ENCODE measurements at regions not wholly inside any gene's neighbourhood (a gene's known extent, or its start where the extent isn't known, plus 50 kb on each side); places are given as distances from the start of the nearest gene placed in this dataset.
"Not testable (repeated sequence)": the region's sequence is repeated elsewhere in the genome, so short reads cannot be mapped to it uniquely, and the experiment has no call there.

DNA sequence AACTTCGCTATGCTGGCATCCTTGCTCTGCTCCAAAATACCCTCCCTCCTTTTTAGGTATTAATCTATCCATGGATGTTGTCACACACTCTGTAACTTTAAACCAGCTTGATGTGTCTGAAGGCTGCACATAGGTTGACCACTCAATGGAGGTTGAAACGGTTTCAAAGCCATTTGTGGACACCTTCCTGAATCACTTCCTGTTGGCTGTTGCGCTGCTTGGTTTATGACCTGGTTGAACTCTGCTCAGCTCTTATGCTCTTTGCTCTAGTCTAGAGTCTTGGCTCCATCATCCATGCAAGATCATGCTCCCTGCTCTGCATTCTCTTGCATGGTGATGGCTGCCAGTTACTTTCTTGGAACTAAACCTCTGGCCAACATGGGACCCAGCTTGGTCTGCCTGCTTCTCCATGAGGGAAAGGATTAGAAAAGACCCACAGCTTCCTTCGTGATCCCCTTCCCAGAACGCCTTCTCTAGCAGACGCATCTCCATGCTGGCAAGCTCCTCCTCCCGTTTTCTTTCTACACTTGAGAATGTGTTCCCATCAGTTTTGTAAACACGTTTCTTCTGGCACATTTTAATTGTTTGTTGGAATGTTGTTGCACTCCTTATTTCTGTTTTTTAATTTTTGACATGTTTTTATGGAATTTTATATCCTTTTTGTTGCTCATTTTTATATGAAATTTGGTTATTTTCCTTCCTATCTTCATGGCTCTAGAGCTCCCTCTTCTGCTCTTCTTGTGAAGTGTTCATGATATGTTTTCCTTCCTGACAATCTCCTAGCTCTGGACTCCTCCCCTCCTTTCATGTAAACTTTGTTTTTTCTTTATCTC lies 149.8 kb downstream of the XPNPEP1 start:
- DNase-seq = no peak
- no peak overlapping the region for H3K27ac ChIP-seq (ENCODE audit: low read depth, low read length)
- no peaks in the 10 kb centered on the region for H3K9me3 ChIP-seq (ENCODE audit: control insufficient read depth in 1 of 2, low read length in 2 of 2)
- no peaks in the 10 kb centered on the region for H3K36me3 Mint-ChIP-seq
- H3K4me1 Mint-ChIP-seq = peaks cover 0 to 1% (median 0%) of the 10 kb centered on the region in 4 donors
- CTCF ChIA-PET (ENCODE audit: partially characterized antibody) = interaction anchor here (1.0 to 1.1 kb wide), 2 partner anchors 9 to 29 kb away, joined by 3 read pairs; no protein-coding TSS in a partner anchor
- H3K27me3 Mint-ChIP-seq = peaks cover 2 to 5% of the 10 kb centered on the region in 2 donors
- no peaks in the 10 kb centered on the region for H3K27me3 ChIP-seq (ENCODE audit: insufficient read depth, low read length)
- no peaks in the 10 kb centered on the region for H3K36me3 ChIP-seq (ENCODE audit: insufficient read depth, low read length)
- intact Hi-C loops (cut with micrococcal nuclease) = no loop called here
- POLR2A ChIA-PET (ENCODE audit: partially characterized antibody) = no interaction called here
- no peak overlapping the region for H3K4me3 Mint-ChIP-seq
- H3K4me1 ChIP-seq (ENCODE audit: insufficient read depth, low read length) = no peaks in the 10 kb centered on the region
- H3K27ac Mint-ChIP-seq = no peak overlapping the region
- peaks cover 0 to 3% (median 0%) of the 10 kb centered on the region in 8 donors for H3K9me3 Mint-ChIP-seq
- H3K4me3 ChIP-seq (ENCODE audit: low read length in 2 of 2) = no peak overlapping the region

GRCh38 chr10:109770663-109771062 lies 152.6 kb downstream of the XPNPEP1 start:
- CTCF ChIA-PET (ENCODE audit: partially characterized antibody) = no interaction called here
- no peak overlapping the region for H3K4me3 Mint-ChIP-seq
- Histone ChIP-seq H3K9me3 (ENCODE audit: control insufficient read depth in 1 of 2, low read length in 2 of 2) (no peaks in the 10 kb centered on the region), H3K36me3 (ENCODE audit: insufficient read depth, low read length) (no peaks in the 10 kb centered on the region), H3K4me1 (ENCODE audit: insufficient read depth, low read length) (no peaks in the 10 kb centered on the region), H3K27ac (ENCODE audit: low read depth, low read length) (no peak overlapping the region), H3K4me3 (ENCODE audit: low read length in 2 of 2) (no peak overlapping the region), H3K27me3 (ENCODE audit: insufficient read depth, low read length) (no peaks in the 10 kb centered on the region)
- H3K36me3 Mint-ChIP-seq = no peaks in the 10 kb centered on the region
- H3K9me3 Mint-ChIP-seq = peaks cover 0 to 5% (median 0%) of the 10 kb centered on the region in 8 donors
- no peak overlapping the region for H3K27ac Mint-ChIP-seq
- no peak for DNase-seq
- H3K27me3 Mint-ChIP-seq = no peaks in the 10 kb centered on the region
- H3K4me1 Mint-ChIP-seq = no peaks in the 10 kb centered on the region
- intact Hi-C loops (cut with micrococcal nuclease) = no loop called here
- POLR2A ChIA-PET (ENCODE audit: partially characterized antibody) = no interaction called here

DNA sequence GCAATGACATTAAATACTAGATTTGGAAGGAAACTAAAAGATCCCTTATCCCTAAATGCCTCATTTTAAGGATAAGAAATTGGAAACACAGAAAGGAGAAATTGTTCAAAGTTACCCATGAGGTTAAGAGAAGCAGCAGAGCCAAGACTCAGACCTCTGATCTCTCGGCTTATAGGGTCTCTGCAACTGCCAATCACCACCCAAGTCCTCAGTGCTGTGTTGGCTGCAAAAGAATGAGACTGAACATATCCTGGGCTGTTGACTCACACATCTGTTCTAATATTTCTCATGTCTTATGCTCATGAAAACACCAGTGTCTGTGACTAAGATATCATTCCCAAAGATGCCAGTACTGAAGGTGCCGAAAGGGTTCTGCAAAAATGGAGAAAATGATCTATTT lies 153.3 kb downstream of the XPNPEP1 start:
- no peaks in the 10 kb centered on the region for H3K9me3 ChIP-seq (ENCODE audit: control insufficient read depth in 1 of 2, low read length in 2 of 2)
- DNase-seq = no peak
- intact Hi-C loops (cut with micrococcal nuclease) = no loop called here
- H3K4me3 ChIP-seq (ENCODE audit: low read length in 2 of 2) = no peak overlapping the region
- Mint-ChIP-seq H3K27me3 (peaks cover 0 to 2% of the 10 kb centered on the region in 2 donors), H3K4me1 (no peaks in the 10 kb centered on the region), H3K4me3 (no peak overlapping the region), H3K9me3 (peaks cover 0 to 5% (median 0%) of the 10 kb centered on the region in 8 donors), H3K27ac (no peak overlapping the region), H3K36me3 (no peaks in the 10 kb centered on the region)
- H3K4me1 ChIP-seq (ENCODE audit: insufficient read depth, low read length) = no peaks in the 10 kb centered on the region
- H3K27ac ChIP-seq (ENCODE audit: low read depth, low read length) = no peak overlapping the region
- no peaks in the 10 kb centered on the region for H3K27me3 ChIP-seq (ENCODE audit: insufficient read depth, low read length)
- ChIA-PET POLR2A (ENCODE audit: partially characterized antibody) (no interaction called here), CTCF (ENCODE audit: partially characterized antibody) (no interaction called here)
- H3K36me3 ChIP-seq (ENCODE audit: insufficient read depth, low read length) = no peaks in the 10 kb centered on the region

- no peaks in the 10 kb centered on the region for H3K9me3 ChIP-seq (ENCODE audit: control insufficient read depth in 1 of 2, low read length in 2 of 2)
- no peaks in the 10 kb centered on the region for H3K4me1 ChIP-seq (ENCODE audit: insufficient read depth, low read length)
- H3K27me3 Mint-ChIP-seq = peaks cover 4 to 6% of the 10 kb centered on the region in 2 donors
- H3K4me1 Mint-ChIP-seq = no peaks in the 10 kb centered on the region
- no peaks in the 10 kb centered on the region for H3K36me3 Mint-ChIP-seq
- H3K27me3 ChIP-seq (ENCODE audit: insufficient read depth, low read length) = no peaks in the 10 kb centered on the region
- no peak overlapping the region for H3K4me3 ChIP-seq (ENCODE audit: low read length in 2 of 2)
- H3K36me3 ChIP-seq (ENCODE audit: insufficient read depth, low read length) = no peaks in the 10 kb centered on the region
- H3K4me3 Mint-ChIP-seq = no peak overlapping the region
- ChIA-PET CTCF (ENCODE audit: partially characterized antibody) (no interaction called here), POLR2A (ENCODE audit: partially characterized antibody) (no interaction called here)
- DNase-seq = no peak
- intact Hi-C loops (cut with micrococcal nuclease) = no loop called here
- H3K9me3 Mint-ChIP-seq = peaks cover 0 to 5% (median under 1%) of the 10 kb centered on the region in 8 donors
- no peak overlapping the region for H3K27ac Mint-ChIP-seq
- no peak overlapping the region for H3K27ac ChIP-seq (ENCODE audit: low read depth, low read length)
Measured at GRCh38 chr10:109765838-109766237, 157.5 kb downstream of the XPNPEP1 start.

DNA sequence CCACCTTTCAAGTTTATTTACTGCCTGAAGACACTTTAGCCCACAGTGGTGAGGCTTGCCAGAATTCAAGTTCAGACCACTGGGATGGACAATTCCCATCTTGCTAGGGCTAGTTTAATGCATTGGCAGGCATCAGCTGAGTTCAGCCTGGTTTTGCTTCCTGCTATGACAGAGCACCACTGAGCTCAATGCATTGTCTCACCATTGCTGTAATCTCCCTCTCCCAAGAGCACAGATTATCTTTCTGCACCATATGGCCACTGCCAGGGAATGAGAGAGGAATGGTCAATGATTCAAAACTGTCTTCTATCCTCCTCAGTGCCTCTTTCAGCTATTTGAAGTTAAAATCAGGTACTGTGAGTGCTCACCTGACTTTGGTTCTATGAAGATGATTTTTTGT lies 160.8 kb downstream of the XPNPEP1 start:
- POLR2A ChIA-PET (ENCODE audit: partially characterized antibody) = no interaction called here
- H3K36me3 Mint-ChIP-seq = no peaks in the 10 kb centered on the region
- intact Hi-C loops (cut with micrococcal nuclease) = no loop called here
- H3K27me3 Mint-ChIP-seq = peaks cover 5 to 11% of the 10 kb centered on the region in 2 donors
- H3K4me3 ChIP-seq (ENCODE audit: low read length in 2 of 2) = no peak overlapping the region
- no peak overlapping the region for H3K4me3 Mint-ChIP-seq
- peaks cover 0 to 5% (median under 1%) of the 10 kb centered on the region in 8 donors for H3K9me3 Mint-ChIP-seq
- CTCF ChIA-PET (ENCODE audit: partially characterized antibody) = no interaction called here
- H3K4me1 ChIP-seq (ENCODE audit: insufficient read depth, low read length) = no peaks in the 10 kb centered on the region
- no peaks in the 10 kb centered on the region for H3K9me3 ChIP-seq (ENCODE audit: control insufficient read depth in 1 of 2, low read length in 2 of 2)
- H3K27ac ChIP-seq (ENCODE audit: low read depth, low read length) = no peak overlapping the region
- H3K4me1 Mint-ChIP-seq = no peaks in the 10 kb centered on the region
- DNase-seq = no peak
- no peaks in the 10 kb centered on the region for H3K27me3 ChIP-seq (ENCODE audit: insufficient read depth, low read length)
- H3K27ac Mint-ChIP-seq = no peak overlapping the region
- H3K36me3 ChIP-seq (ENCODE audit: insufficient read depth, low read length) = no peaks in the 10 kb centered on the region

DNA sequence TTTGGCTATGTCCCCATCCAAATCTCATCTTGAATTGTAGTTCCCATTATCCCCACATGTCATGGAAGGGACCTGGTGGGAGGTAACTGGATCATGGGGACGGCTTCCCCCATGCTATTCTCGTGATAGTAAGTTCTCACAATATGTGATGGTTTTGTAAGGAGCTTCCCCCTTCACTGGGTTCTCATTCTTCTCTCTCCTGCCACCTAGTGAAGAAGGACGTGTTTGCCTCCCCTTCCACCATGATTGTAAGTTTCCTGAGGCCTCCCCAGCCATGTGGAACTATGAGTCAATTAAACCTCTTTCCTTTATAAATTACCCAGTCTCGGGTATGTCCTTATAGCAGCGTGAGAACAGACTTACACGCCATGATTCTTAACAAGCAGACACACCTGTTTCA lies 165.6 kb downstream of the XPNPEP1 start:
- H3K4me1 Mint-ChIP-seq; H3K4me3 Mint-ChIP-seq; CTCF ChIA-PET (ENCODE audit: partially characterized antibody); H3K4me1 ChIP-seq (ENCODE audit: insufficient read depth, low read length); H3K36me3 ChIP-seq (ENCODE audit: insufficient read depth, low read length); H3K36me3 Mint-ChIP-seq; DNase-seq; H3K27me3 Mint-ChIP-seq; intact Hi-C loops (cut with micrococcal nuclease); H3K4me3 ChIP-seq (ENCODE audit: low read length in 2 of 2); H3K27me3 ChIP-seq (ENCODE audit: insufficient read depth, low read length); POLR2A ChIA-PET (ENCODE audit: partially characterized antibody); H3K27ac ChIP-seq (ENCODE audit: low read depth, low read length); H3K9me3 ChIP-seq (ENCODE audit: control insufficient read depth in 1 of 2, low read length in 2 of 2); H3K27ac Mint-ChIP-seq: not testable (repeated sequence)
- H3K9me3 Mint-ChIP-seq = peaks cover 0 to 11% (median 0%) of the 10 kb centered on the region in 8 donors

- Mint-ChIP-seq H3K9me3 (no peaks in the 10 kb centered on the region), H3K4me3 (no peak overlapping the region), H3K27me3 (peaks cover 3 to 6% of the 10 kb centered on the region in 2 donors), H3K27ac (no peak overlapping the region), H3K4me1 (no peaks in the 10 kb centered on the region), H3K36me3 (no peaks in the 10 kb centered on the region)
- H3K4me3 ChIP-seq (ENCODE audit: low read length in 2 of 2) = no peak overlapping the region
- H3K36me3 ChIP-seq (ENCODE audit: insufficient read depth, low read length) = no peaks in the 10 kb centered on the region
- POLR2A ChIA-PET (ENCODE audit: partially characterized antibody) = no interaction called here
- no peak for DNase-seq
- H3K9me3 ChIP-seq (ENCODE audit: control insufficient read depth in 1 of 2, low read length in 2 of 2) = no peaks in the 10 kb centered on the region
- no peak overlapping the region for H3K27ac ChIP-seq (ENCODE audit: low read depth, low read length)
- H3K27me3 ChIP-seq (ENCODE audit: insufficient read depth, low read length) = no peaks in the 10 kb centered on the region
- CTCF ChIA-PET (ENCODE audit: partially characterized antibody) = no interaction called here
- intact Hi-C loops (cut with micrococcal nuclease) = no loop called here
- no peaks in the 10 kb centered on the region for H3K4me1 ChIP-seq (ENCODE audit: insufficient read depth, low read length)
Measured at GRCh38 chr10:109746861-109747260, 176.4 kb downstream of the XPNPEP1 start.
